Loucy (cell line): ENCODE measurements at regions not wholly inside any gene's neighbourhood (a gene's known extent, or its start where the extent isn't known, plus 50 kb on each side); places are given as distances from the start of the nearest gene placed in this dataset.

Source experiments
- H2AFZ ChIP-seq: fragments of 200-600 bp; sonication (generic); 2 replicates; pipeline ENCODE4 v1.6.0; 2016; ENCODE audit warnings: antibody characterized with exemption, mild to moderate bottlenecking, low read length, moderate library complexity
- H3F3A ChIP-seq: fragments of 200-600 bp; 2 replicates; pipeline ENCODE4 v1.6.0; 2016; ENCODE audit warnings: antibody characterized with exemption, low read depth, mild to moderate bottlenecking
- H3K27me3 ChIP-seq: fragments of 200-600 bp; sonication (generic); 2 replicates; pipeline ENCODE4 v1.6.1; 2014; ENCODE audit warnings: low read length, mild to moderate bottlenecking; ENCODE audit not compliant: insufficient read depth, poor library complexity, severe bottlenecking
- H3K36me3 ChIP-seq: fragments of 200-600 bp; sonication (generic); 2 replicates; pipeline ENCODE4 v1.6.1; 2016; ENCODE audit warnings: low read length; ENCODE audit not compliant: insufficient read depth
- H3K4me1 ChIP-seq: fragments of 200-600 bp; sonication (generic); 2 replicates; pipeline ENCODE4 v1.5.1; 2014; ENCODE audit warnings: low read length, mild to moderate bottlenecking; ENCODE audit not compliant: insufficient read depth, poor library complexity, severe bottlenecking
- H3K4me2 ChIP-seq: fragments of 200-600 bp; sonication (generic); 2 replicates; pipeline ENCODE4 v1.6.0; 2014; ENCODE audit warnings: antibody characterized with exemption, low read length, low read depth, mild to moderate bottlenecking; ENCODE audit not compliant: poor library complexity, severe bottlenecking
- H3K4me3 ChIP-seq: fragments of 200-600 bp; sonication (generic); 2 replicates; pipeline ENCODE4 v1.5.1; 2014; ENCODE audit warnings: low read length, mild to moderate bottlenecking, mixed read lengths; ENCODE audit not compliant: poor library complexity, severe bottlenecking
- H3K79me2 ChIP-seq: fragments of 200-600 bp; sonication (generic); 2 replicates; pipeline ENCODE4 v1.6.1; 2014; ENCODE audit warnings: low read length; ENCODE audit not compliant: insufficient read depth
- H3K9ac ChIP-seq: fragments of 200-600 bp; sonication (generic); 2 replicates; pipeline ENCODE4 v1.6.0; 2014; ENCODE audit warnings: mild to moderate bottlenecking, low read depth, low read length, moderate library complexity; ENCODE audit not compliant: poor library complexity, severe bottlenecking
- H3K9me2 ChIP-seq: fragments of 200-600 bp; sonication (generic); replicated peaks from 2 replicates; pipeline ENCODE4 v1.6.1; 2016; ENCODE audit warnings: low read depth, low read length, mixed read lengths
- H3K9me3 ChIP-seq: fragments of 200-600 bp; sonication (generic); 2 replicates; pipeline ENCODE4 v1.6.1; 2014; ENCODE audit warnings: mild to moderate bottlenecking, antibody characterized with exemption, low read length, low read depth; ENCODE audit not compliant: insufficient read depth
- H4K20me1 ChIP-seq: fragments of 200-600 bp; sonication (generic); 2 replicates; pipeline ENCODE4 v1.6.0; 2014; ENCODE audit warnings: antibody characterized with exemption, low read length, mild to moderate bottlenecking; ENCODE audit not compliant: insufficient read depth, poor library complexity, severe bottlenecking
- EZH2phosphoT487 ChIP-seq: fragments of 200-600 bp; IDR thresholded peaks from 2 replicates; pipeline ENCODE4 v1.6.1; 2018; ENCODE audit warnings: antibody characterized with exemption, mild to moderate bottlenecking, moderate library complexity, borderline replicate concordance
- TF ChIP-seq, protein P1 (sequence below): fragments of 200-600 bp; sonication (generic); conservative IDR thresholded peaks from 2 replicates; pipeline ENCODE4 v1.5.1; 2014; ENCODE audit warnings: mild to moderate bottlenecking, antibody characterized with exemption, low read length

DNA sequence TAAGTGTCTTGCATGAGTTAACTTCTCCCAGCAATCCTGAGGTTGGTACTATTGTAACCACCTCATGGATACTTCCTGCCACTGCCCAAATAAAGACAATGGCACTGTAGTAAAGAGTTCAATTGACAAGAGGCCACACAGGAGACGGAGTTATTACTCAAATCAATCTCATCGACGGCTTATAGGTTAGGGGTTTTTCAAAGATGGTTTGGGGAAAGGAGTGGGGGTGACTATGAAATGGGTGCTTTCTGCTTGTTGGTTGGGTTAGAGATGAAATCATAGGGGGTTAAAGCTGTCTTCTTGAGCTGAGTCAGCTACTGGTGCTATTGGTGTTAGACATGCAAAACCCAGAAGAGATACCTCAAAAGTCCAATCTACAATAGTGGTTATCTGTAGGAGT lies 1258.0 kb upstream of the ZEB2 start:
- Histone ChIP-seq H3K9me2 (no peaks in the 10 kb centered on the region), H3K4me3 (no peak overlapping the region), H3K27me3 (no peaks in the 10 kb centered on the region), H3K9ac (no peak overlapping the region), H3K36me3 (no peaks in the 10 kb centered on the region), H3F3A (no peaks in the 10 kb centered on the region), H3K9me3 (no peaks in the 10 kb centered on the region), H4K20me1 (no peaks in the 10 kb centered on the region), H3K4me1 (no peaks in the 10 kb centered on the region), H3K4me2 (no peak overlapping the region), H3K79me2 (no peaks in the 10 kb centered on the region), H2AFZ (no peak overlapping the region)
- TF ChIP-seq, protein P1, sequence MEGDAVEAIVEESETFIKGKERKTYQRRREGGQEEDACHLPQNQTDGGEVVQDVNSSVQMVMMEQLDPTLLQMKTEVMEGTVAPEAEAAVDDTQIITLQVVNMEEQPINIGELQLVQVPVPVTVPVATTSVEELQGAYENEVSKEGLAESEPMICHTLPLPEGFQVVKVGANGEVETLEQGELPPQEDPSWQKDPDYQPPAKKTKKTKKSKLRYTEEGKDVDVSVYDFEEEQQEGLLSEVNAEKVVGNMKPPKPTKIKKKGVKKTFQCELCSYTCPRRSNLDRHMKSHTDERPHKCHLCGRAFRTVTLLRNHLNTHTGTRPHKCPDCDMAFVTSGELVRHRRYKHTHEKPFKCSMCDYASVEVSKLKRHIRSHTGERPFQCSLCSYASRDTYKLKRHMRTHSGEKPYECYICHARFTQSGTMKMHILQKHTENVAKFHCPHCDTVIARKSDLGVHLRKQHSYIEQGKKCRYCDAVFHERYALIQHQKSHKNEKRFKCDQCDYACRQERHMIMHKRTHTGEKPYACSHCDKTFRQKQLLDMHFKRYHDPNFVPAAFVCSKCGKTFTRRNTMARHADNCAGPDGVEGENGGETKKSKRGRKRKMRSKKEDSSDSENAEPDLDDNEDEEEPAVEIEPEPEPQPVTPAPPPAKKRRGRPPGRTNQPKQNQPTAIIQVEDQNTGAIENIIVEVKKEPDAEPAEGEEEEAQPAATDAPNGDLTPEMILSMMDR = no peak
- TF ChIP-seq EZH2phosphoT487 = no peak

DNA sequence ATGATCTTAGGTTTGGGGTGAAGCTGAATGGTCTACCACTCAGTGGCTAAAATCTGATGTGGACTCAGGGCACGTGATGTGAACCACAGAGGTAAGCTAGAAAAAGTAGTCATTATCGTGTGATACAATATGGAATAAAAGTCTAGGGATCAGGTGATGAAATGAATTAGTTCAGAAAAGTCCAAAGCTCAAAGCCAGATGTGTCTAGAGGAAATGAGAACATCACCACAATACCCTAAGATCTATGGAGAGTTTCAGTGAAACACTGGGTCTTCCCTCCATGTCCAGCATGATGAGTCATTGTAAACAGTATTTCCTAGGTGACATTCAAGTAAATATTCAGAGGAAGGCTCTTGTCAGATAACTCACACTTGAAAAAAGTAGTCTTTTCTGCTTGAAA lies 1257.4 kb upstream of the ZEB2 start:
- no peak overlapping the region for H3K4me3 ChIP-seq
- H3K79me2 ChIP-seq = no peaks in the 10 kb centered on the region
- H3K36me3 ChIP-seq = no peaks in the 10 kb centered on the region
- H3K27me3 ChIP-seq = no peaks in the 10 kb centered on the region
- no peaks in the 10 kb centered on the region for H3K9me2 ChIP-seq
- no peaks in the 10 kb centered on the region for H4K20me1 ChIP-seq
- H3K4me1 ChIP-seq = no peaks in the 10 kb centered on the region
- H3F3A ChIP-seq = no peaks in the 10 kb centered on the region
- H3K9me3 ChIP-seq = no peaks in the 10 kb centered on the region
- no peak overlapping the region for H3K4me2 ChIP-seq
- no peak overlapping the region for H3K9ac ChIP-seq
- H2AFZ ChIP-seq = no peak overlapping the region
- TF ChIP-seq, protein P1 = no peak
- no peak for TF ChIP-seq EZH2phosphoT487

DNA sequence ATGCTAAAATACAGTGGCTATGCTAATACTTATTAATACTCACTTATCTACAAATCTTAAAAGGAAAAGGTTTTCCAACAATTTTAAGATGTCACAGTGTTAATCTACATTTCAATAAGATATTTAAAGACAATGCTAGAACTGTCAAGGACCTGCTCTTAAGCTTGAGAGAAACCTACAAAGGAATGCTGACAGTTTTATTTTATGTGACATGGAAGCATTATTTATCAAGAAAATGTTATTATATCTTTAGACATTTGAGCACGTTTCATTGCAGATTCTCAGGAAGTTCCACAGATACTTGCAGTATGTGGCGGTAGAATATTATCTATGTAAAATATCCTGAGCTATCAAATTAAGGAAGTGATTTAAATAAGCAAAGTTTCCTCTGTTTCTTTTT lies 1255.7 kb upstream of the ZEB2 start:
- Histone ChIP-seq H3K79me2 (no peaks in the 10 kb centered on the region), H3K9me2 (no peaks in the 10 kb centered on the region), H4K20me1 (no peaks in the 10 kb centered on the region), H3K9ac (no peak overlapping the region), H3K4me2 (no peak overlapping the region), H2AFZ (no peak overlapping the region), H3K4me1 (no peaks in the 10 kb centered on the region), H3K27me3 (no peaks in the 10 kb centered on the region), H3F3A (no peaks in the 10 kb centered on the region), H3K9me3 (no peaks in the 10 kb centered on the region), H3K4me3 (no peak overlapping the region), H3K36me3 (no peaks in the 10 kb centered on the region)
- TF ChIP-seq EZH2phosphoT487 = no peak
- TF ChIP-seq, protein P1 = no peak
